SK-N-SH treated with all-trans-retinoic acid at 6 μM for 48 hours (cell line): ENCODE measurements at regions not wholly inside any gene's neighbourhood (a gene's known extent, or its start where the extent isn't known, plus 50 kb on each side); places are given as distances from the start of the nearest gene placed in this dataset.

Experiments
- ATAC-seq: fragments of 200-7000 bp; cut with Tn5 transposase; 3 replicates; pipeline ENCODE4 v1.9.1; 2020; ENCODE audit warnings: mild to moderate bottlenecking, moderate library complexity
- ARNTL ChIP-seq: fragments of 450-650 bp; formaldehyde crosslinking; IDR thresholded peaks from 2 replicates; pipeline ENCODE4 v1.5.0; 2020; ENCODE audit warnings: low read depth, mild to moderate bottlenecking, moderate library complexity, borderline replicate concordance
- CSDC2 ChIP-seq: fragments of 250-450 bp; sonication (Bioruptor Pico); IDR thresholded peaks from 2 replicates; pipeline ENCODE4 v1.5.0; 2020; ENCODE audit warnings: mild to moderate bottlenecking, moderate library complexity
- CSRNP3 ChIP-seq: fragments of 250-450 bp; sonication (Bioruptor Pico); IDR thresholded peaks from 2 replicates; pipeline ENCODE4 v1.5.1; 2021; ENCODE audit warnings: mild to moderate bottlenecking, moderate library complexity
- GLIS3 ChIP-seq: fragments of 250-450 bp; sonication (Bioruptor Pico); IDR thresholded peaks from 2 replicates; pipeline ENCODE4 v1.5.0; 2020; ENCODE audit warnings: mild to moderate bottlenecking, moderate library complexity
- ISL1 ChIP-seq: fragments of 250-450 bp; sonication (Bioruptor Pico); IDR thresholded peaks from 2 replicates; pipeline ENCODE4 v2.1.2; 2022; ENCODE audit warnings: mild to moderate bottlenecking, moderate library complexity
- OSR1 ChIP-seq: fragments of 250-450 bp; sonication (Bioruptor Pico); IDR thresholded peaks from 2 replicates; pipeline ENCODE4 v1.8.0; 2022; ENCODE audit warnings: moderate library complexity, mild to moderate bottlenecking, inconsistent platforms
- PPARA ChIP-seq: fragments of 250-450 bp; sonication (Bioruptor Pico); IDR thresholded peaks from 2 replicates; pipeline ENCODE4 v1.5.0; 2020; ENCODE audit warnings: mild to moderate bottlenecking, borderline replicate concordance
- RARB ChIP-seq: fragments of 250-450 bp; sonication (Bioruptor Pico); IDR thresholded peaks from 2 replicates; pipeline ENCODE4 v1.8.0; 2021; ENCODE audit warnings: mild to moderate bottlenecking, moderate library complexity
- TCF4 ChIP-seq: fragments of 250-450 bp; sonication (Bioruptor Pico); IDR thresholded peaks from 2 replicates; pipeline ENCODE4 v1.8.0; 2021; ENCODE audit warnings: mild to moderate bottlenecking, moderate library complexity, borderline replicate concordance
- TOX ChIP-seq: fragments of 250-450 bp; sonication (Bioruptor Pico); IDR thresholded peaks from 2 replicates; pipeline ENCODE4 v1.8.0; 2021; ENCODE audit warnings: mild to moderate bottlenecking, moderate library complexity, borderline replicate concordance
- ZC3H10 ChIP-seq: fragments of 250-450 bp; sonication (Bioruptor Pico); IDR thresholded peaks from 2 replicates; pipeline ENCODE4 v1.5.1; 2021; ENCODE audit warnings: mild to moderate bottlenecking, moderate library complexity
- ZFP3 ChIP-seq: fragments of 250-450 bp; sonication (Bioruptor Pico); IDR thresholded peaks from 2 replicates; pipeline ENCODE4 v1.5.0; 2020; ENCODE audit warnings: mild to moderate bottlenecking, moderate library complexity
- ZNF565 ChIP-seq: fragments of 450-650 bp; formaldehyde crosslinking; conservative IDR thresholded peaks from 2 replicates; pipeline ENCODE4 v1.5.0; 2020; ENCODE audit warnings: low read depth, mild to moderate bottlenecking, moderate library complexity
- ZNF70 ChIP-seq: fragments of 450-650 bp; formaldehyde crosslinking; IDR thresholded peaks from 2 replicates; pipeline ENCODE4 v1.5.0; 2020; ENCODE audit warnings: mild to moderate bottlenecking, moderate library complexity
- TF ChIP-seq, protein P1 (sequence below): fragments of 250-450 bp; sonication (Bioruptor Pico); IDR thresholded peaks from 2 replicates; pipeline ENCODE4 v1.8.0; 2020; ENCODE audit warnings: mild to moderate bottlenecking, moderate library complexity, borderline replicate concordance
- TF ChIP-seq, protein P2 (sequence below): fragments of 250-450 bp; sonication (Bioruptor Pico); IDR thresholded peaks from 2 replicates; pipeline ENCODE4 v1.5.0; 2020; ENCODE audit warnings: mild to moderate bottlenecking, moderate library complexity
- TF ChIP-seq, protein P3 (sequence below): fragments of 250-450 bp; sonication (Bioruptor Pico); IDR thresholded peaks from 2 replicates; pipeline ENCODE4 v1.5.1; 2020; ENCODE audit warnings: low read depth, mild to moderate bottlenecking, moderate library complexity

DNA sequence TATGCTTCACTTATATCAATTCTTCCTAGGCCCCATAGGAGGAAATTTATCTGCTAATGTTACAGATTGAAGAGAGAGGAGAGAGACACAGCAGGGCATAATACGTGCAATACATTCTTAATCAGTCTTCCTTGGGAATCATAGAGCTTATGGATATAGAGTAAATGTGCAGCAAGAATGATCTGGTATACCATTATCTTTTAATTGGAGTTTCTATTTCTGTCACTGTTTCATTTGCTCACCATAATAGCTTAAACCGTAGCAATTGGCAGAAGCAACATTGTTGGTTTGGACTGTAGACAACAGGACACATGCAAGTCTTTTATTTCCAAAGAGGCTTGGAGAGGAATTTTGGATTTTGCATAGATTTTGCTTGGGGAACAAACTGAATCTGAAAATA, 68.1 kb upstream of the PCSK2 start:
- no peak for ATAC-seq
- TF ChIP-seq PPARA (CRISPR knock-in tag) (no peak), ZFP3 (CRISPR knock-in tag) (no peak), ZNF70 (CRISPR knock-in tag) (no peak), TCF4 (CRISPR knock-in tag) (no peak)
- TF ChIP-seq, protein P1, sequence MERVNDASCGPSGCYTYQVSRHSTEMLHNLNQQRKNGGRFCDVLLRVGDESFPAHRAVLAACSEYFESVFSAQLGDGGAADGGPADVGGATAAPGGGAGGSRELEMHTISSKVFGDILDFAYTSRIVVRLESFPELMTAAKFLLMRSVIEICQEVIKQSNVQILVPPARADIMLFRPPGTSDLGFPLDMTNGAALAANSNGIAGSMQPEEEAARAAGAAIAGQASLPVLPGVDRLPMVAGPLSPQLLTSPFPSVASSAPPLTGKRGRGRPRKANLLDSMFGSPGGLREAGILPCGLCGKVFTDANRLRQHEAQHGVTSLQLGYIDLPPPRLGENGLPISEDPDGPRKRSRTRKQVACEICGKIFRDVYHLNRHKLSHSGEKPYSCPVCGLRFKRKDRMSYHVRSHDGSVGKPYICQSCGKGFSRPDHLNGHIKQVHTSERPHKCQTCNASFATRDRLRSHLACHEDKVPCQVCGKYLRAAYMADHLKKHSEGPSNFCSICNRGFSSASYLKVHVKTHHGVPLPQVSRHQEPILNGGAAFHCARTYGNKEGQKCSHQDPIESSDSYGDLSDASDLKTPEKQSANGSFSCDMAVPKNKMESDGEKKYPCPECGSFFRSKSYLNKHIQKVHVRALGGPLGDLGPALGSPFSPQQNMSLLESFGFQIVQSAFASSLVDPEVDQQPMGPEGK (CRISPR knock-in tag) = no peak
- TF ChIP-seq, protein P2, sequence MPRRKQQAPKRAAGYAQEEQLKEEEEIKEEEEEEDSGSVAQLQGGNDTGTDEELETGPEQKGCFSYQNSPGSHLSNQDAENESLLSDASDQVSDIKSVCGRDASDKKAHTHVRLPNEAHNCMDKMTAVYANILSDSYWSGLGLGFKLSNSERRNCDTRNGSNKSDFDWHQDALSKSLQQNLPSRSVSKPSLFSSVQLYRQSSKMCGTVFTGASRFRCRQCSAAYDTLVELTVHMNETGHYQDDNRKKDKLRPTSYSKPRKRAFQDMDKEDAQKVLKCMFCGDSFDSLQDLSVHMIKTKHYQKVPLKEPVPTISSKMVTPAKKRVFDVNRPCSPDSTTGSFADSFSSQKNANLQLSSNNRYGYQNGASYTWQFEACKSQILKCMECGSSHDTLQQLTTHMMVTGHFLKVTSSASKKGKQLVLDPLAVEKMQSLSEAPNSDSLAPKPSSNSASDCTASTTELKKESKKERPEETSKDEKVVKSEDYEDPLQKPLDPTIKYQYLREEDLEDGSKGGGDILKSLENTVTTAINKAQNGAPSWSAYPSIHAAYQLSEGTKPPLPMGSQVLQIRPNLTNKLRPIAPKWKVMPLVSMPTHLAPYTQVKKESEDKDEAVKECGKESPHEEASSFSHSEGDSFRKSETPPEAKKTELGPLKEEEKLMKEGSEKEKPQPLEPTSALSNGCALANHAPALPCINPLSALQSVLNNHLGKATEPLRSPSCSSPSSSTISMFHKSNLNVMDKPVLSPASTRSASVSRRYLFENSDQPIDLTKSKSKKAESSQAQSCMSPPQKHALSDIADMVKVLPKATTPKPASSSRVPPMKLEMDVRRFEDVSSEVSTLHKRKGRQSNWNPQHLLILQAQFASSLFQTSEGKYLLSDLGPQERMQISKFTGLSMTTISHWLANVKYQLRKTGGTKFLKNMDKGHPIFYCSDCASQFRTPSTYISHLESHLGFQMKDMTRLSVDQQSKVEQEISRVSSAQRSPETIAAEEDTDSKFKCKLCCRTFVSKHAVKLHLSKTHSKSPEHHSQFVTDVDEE (CRISPR knock-in tag) = no peak
- TF ChIP-seq, all 23 proteins: peak for 0

GRCh38 chr20:17161673-17162481, 65.0 kb upstream of the PCSK2 start:
- TF ChIP-seq ISL1 (CRISPR knock-in tag) (no peak), TOX (CRISPR knock-in tag) (no peak), CSDC2 (CRISPR knock-in tag) (no peak), ZFP3 (CRISPR knock-in tag) (no peak), ARNTL (CRISPR knock-in tag) (no peak), CSRNP3 (no peak)
- ATAC-seq = no peak

- TF ChIP-seq ZNF565 (CRISPR knock-in tag) = no peak
- TF ChIP-seq RARB = no peak
- no peak for TF ChIP-seq ZC3H10 (CRISPR knock-in tag)
- TF ChIP-seq, protein P3, sequence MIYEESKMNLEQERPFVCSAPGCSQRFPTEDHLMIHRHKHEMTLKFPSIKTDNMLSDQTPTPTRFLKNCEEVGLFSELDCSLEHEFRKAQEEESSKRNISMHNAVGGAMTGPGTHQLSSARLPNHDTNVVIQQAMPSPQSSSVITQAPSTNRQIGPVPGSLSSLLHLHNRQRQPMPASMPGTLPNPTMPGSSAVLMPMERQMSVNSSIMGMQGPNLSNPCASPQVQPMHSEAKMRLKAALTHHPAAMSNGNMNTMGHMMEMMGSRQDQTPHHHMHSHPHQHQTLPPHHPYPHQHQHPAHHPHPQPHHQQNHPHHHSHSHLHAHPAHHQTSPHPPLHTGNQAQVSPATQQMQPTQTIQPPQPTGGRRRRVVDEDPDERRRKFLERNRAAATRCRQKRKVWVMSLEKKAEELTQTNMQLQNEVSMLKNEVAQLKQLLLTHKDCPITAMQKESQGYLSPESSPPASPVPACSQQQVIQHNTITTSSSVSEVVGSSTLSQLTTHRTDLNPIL (CRISPR knock-in tag) = no peak
- no peak for TF ChIP-seq ISL1 (CRISPR knock-in tag)
- TF ChIP-seq OSR1 (CRISPR knock-in tag) = no peak
- TF ChIP-seq, protein P1 (CRISPR knock-in tag) = no peak
- no peak for ATAC-seq
Observed at GRCh38 chr20:17168026-17168612, 58.7 kb upstream of the PCSK2 start.

DNA sequence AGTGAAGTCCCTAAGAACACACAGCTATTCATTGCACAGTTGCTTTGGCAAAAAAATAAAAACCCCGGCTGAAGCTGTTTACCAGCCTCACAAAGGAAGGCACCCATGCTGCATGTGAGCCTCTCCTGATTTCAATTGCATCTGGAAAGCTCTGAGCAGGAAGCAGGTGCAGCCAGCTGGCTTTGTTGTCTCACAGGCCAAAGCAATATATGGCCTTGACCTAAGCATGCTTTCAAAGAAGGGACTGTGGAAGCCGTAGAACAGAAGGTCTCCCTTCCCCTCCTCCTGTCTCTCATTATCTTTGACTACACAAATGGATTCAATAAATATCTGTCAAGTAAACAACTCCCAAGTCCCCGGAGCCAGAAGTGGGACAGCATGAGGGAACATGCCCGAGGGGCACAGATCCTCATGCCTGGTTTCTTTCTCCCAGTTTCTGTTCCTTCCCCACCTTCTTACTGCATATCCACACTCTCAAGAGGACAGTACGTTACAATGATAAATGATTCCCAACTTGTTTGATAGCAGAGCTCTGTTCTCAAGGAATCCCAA, 57.2 kb upstream of the PCSK2 start:
- ATAC-seq = no peak

More for the DNA sequence above, 57.2 kb upstream of the PCSK2 start:
- TF ChIP-seq ARNTL (CRISPR knock-in tag) = no peak
- no peak for TF ChIP-seq RARB
- no peak for TF ChIP-seq PPARA (CRISPR knock-in tag)
- no peak for TF ChIP-seq OSR1 (CRISPR knock-in tag)
- TF ChIP-seq, protein P3 (CRISPR knock-in tag) = no peak
- TF ChIP-seq TCF4 (CRISPR knock-in tag) = no peak
- no peak for TF ChIP-seq GLIS3 (CRISPR knock-in tag)
- TF ChIP-seq ZC3H10 (CRISPR knock-in tag) = no peak
- no peak for TF ChIP-seq TOX (CRISPR knock-in tag)
- TF ChIP-seq ZFP3 (CRISPR knock-in tag) = no peak
- no peak for TF ChIP-seq ISL1 (CRISPR knock-in tag)
- TF ChIP-seq, protein P2 (CRISPR knock-in tag) = no peak
- TF ChIP-seq CSDC2 (CRISPR knock-in tag) = no peak
- TF ChIP-seq ZNF565 (CRISPR knock-in tag) = no peak
